ENCODE measurements at regions not wholly inside any gene's neighbourhood (a gene's known extent, or its start where the extent isn't known, plus 50 kb on each side); places are given as distances from the start of the nearest gene placed in this dataset.

DNA sequence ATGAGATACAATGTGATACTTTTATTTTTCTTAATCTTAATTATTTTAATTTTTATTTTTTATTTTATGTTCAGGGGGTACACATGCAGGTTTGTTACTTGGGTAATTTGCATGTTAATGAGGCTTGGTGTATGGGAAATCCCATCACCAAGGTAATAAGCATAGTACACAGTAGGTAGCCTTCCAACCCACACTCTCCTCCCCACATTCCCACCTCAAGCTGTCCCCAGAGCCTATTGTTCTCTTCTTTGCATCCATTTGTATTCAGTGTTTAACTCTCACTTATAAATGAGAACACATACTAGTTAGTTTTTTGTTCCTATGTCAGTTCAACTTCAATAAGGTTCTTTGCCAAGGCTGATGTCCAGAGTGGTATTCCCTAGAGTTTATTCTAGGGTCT is 1375.4 kb downstream of the NSUN3 start:
- no peaks in the 10 kb centered on the region for H3K36me3 ChIP-seq
- H3K4me3 ChIP-seq = no peak overlapping the region
- TF ChIP-seq EP300 (IDR thresholded peaks at IDR 0.05) (no peak), CTCF (IDR thresholded peaks at IDR 0.05) (no peak), POLR2AphosphoS5 (IDR thresholded peaks at IDR 0.05) (no peak), POLR2A (IDR thresholded peaks at IDR 0.05) (no peak)
- no peaks in the 10 kb centered on the region for H3K27me3 ChIP-seq
- intact Hi-C loops (cut with DNase I; ENCODE audit: low total_unique reads) = no loop called here
- no peak for DNase-seq
- peaks cover 0 to under 1% (median 0%) of the 10 kb centered on the region in 4 donors for H3K9me3 ChIP-seq
- H3K27ac ChIP-seq = no peak overlapping the region
- H3K4me1 ChIP-seq = no peaks in the 10 kb centered on the region

- 57 to 70% (median 59%) methylated on average over 2 of the region's 2 CpGs for WGBS, 5 donors
- no peaks in the 10 kb centered on the region for H3K9me3 ChIP-seq
- TF ChIP-seq CTCF (IDR thresholded peaks at IDR 0.05) (no peak), EP300 (IDR thresholded peaks at IDR 0.05) (no peak), POLR2AphosphoS5 (IDR thresholded peaks at IDR 0.05) (no peak), POLR2A (IDR thresholded peaks at IDR 0.05) (no peak)
- intact Hi-C loops (cut with DNase I; ENCODE audit: low total_unique reads) = no loop called here
- H3K36me3 ChIP-seq = no peaks in the 10 kb centered on the region
- H3K27ac ChIP-seq = no peak overlapping the region
- H3K4me1 ChIP-seq = no peaks in the 10 kb centered on the region
- no peak overlapping the region for H3K4me3 ChIP-seq
- H3K27me3 ChIP-seq = no peaks in the 10 kb centered on the region
- peak in 1 of 2 donors; percentile 27 for DNase-seq
These were observed 1371.6 kb upstream of the EPHA6 start for GRCh38 chr3:95442766-95443165.

DNA sequence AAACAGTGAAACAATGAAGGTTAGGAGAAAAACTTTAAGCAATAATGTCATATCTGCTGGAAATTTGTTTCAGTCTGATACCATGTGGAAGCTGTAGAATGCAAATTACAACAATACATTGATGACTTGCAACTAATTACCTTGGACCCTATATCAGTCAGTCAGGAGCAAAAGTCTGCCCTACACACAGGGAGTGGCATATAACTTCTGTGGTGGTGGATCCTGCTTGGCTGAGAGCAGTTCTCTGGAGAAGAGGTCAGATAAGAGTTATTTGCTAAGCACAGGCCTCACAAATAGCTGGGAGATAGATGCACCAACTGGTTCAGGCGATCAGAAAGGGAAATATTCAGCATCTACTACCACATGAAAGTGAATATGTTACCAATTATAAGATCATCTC is 1364.6 kb upstream of the EPHA6 start:
- intact Hi-C loops (cut with DNase I; ENCODE audit: low total_unique reads) = no loop called here
- no peak for DNase-seq
- H3K9me3 ChIP-seq = no peaks in the 10 kb centered on the region

GRCh38 chr3:95453242-95453641 is 1361.2 kb upstream of the EPHA6 start:
- intact Hi-C loops (cut with DNase I; ENCODE audit: low total_unique reads) = no loop called here
- H3K27me3 ChIP-seq = no peaks in the 10 kb centered on the region
- H3K9me3 ChIP-seq = no peaks in the 10 kb centered on the region
- H3K27ac ChIP-seq = no peak overlapping the region
- WGBS, 5 donors = 73 to 80% (median 76%) methylated on average over 2 of the region's 2 CpGs
- H3K36me3 ChIP-seq = no peaks in the 10 kb centered on the region
- no peak overlapping the region for H3K4me3 ChIP-seq
- no peaks in the 10 kb centered on the region for H3K4me1 ChIP-seq
- DNase-seq = no peak
- TF ChIP-seq CTCF (IDR thresholded peaks at IDR 0.05) = no peak
- no peak for TF ChIP-seq EP300 (IDR thresholded peaks at IDR 0.05)
- TF ChIP-seq POLR2A (IDR thresholded peaks at IDR 0.05) = no peak
- no peak for TF ChIP-seq POLR2AphosphoS5 (IDR thresholded peaks at IDR 0.05)

More for the DNA sequence above, 1364.6 kb upstream of the EPHA6 start:
- no peak overlapping the region for H3K27ac ChIP-seq
- 20 to 69% (median 50%) methylated on average over 1 of the region's 1 CpG for WGBS, 5 donors
- TF ChIP-seq POLR2AphosphoS5 (IDR thresholded peaks at IDR 0.05) (no peak), POLR2A (IDR thresholded peaks at IDR 0.05) (no peak), CTCF (IDR thresholded peaks at IDR 0.05) (no peak), EP300 (IDR thresholded peaks at IDR 0.05) (no peak)
- H3K4me3 ChIP-seq = no peak overlapping the region
- no peaks in the 10 kb centered on the region for H3K27me3 ChIP-seq
- no peaks in the 10 kb centered on the region for H3K4me1 ChIP-seq
- no peaks in the 10 kb centered on the region for H3K36me3 ChIP-seq

Data from stomach (tissue), 8 donors.